GM23338 (cell line): ENCODE measurements at regions not wholly inside any gene's neighbourhood (a gene's known extent, or its start where the extent isn't known, plus 50 kb on each side); places are given as distances from the start of the nearest gene placed in this dataset.
A peak's percentile ranks its signal among the peaks of the same experiment; 100 is the strongest.

Source experiments
- ATAC-seq: fragments of 200-7000 bp; cut with Tn5 transposase; 3 replicates; pipeline ENCODE4 v1.9.1; 2020
- DNase-seq: peaks from one replicate; pipeline ENCODE4 v3.0.0-alpha.2; 2015; ENCODE audit warnings: low spot score
- H2AFZ ChIP-seq: fragments of 200-600 bp; sonication (generic); 2 replicates; pipeline ENCODE4 v1.8.0; 2016; ENCODE audit warnings: antibody characterized with exemption, mild to moderate bottlenecking, moderate library complexity
- H3F3A ChIP-seq: fragments of 200-600 bp; sonication (generic); replicated peaks from 2 replicates; pipeline ENCODE4 v1.8.0; 2017; ENCODE audit warnings: antibody characterized with exemption, mixed run types, low read depth
- H3K27ac ChIP-seq: fragments of 200-600 bp; sonication (generic); 2 replicates; pipeline ENCODE4 v1.6.1; 2016; ENCODE audit warnings: low read depth
- H3K27me3 ChIP-seq: fragments of 200-600 bp; sonication (generic); 2 replicates; pipeline ENCODE4 v1.8.0; 2016; ENCODE audit warnings: mild to moderate bottlenecking, mixed run types, moderate library complexity; ENCODE audit not compliant: insufficient read depth
- H3K36me3 ChIP-seq: fragments of 200-600 bp; sonication (generic); 2 replicates; pipeline ENCODE4 v1.8.0; 2016; ENCODE audit warnings: mild to moderate bottlenecking; ENCODE audit not compliant: insufficient read depth
- H3K4me1 ChIP-seq: fragments of 200-600 bp; sonication (generic); 2 replicates; pipeline ENCODE4 v1.8.0; 2016; ENCODE audit warnings: mild to moderate bottlenecking, moderate library complexity; ENCODE audit not compliant: insufficient read depth
- H3K4me2 ChIP-seq: fragments of 200-600 bp; sonication (generic); 2 replicates; pipeline ENCODE4 v1.7.1; 2017; ENCODE audit warnings: mixed run types
- H3K4me3 ChIP-seq: fragments of 200-600 bp; sonication (generic); 2 replicates; pipeline ENCODE4 v1.6.1; 2016; ENCODE audit warnings: mixed run types
- H3K79me2 ChIP-seq: fragments of 200-600 bp; sonication (generic); replicated peaks from 2 replicates; pipeline ENCODE4 v1.8.0; 2017; ENCODE audit warnings: mild to moderate bottlenecking; ENCODE audit not compliant: insufficient read depth
- H3K9me2 ChIP-seq: fragments of 200-600 bp; sonication (generic); 2 replicates; pipeline ENCODE4 v1.8.0; 2017; ENCODE audit not compliant: insufficient read depth
- H4K20me1 ChIP-seq: fragments of 200-600 bp; sonication (generic); replicated peaks from 2 replicates; pipeline ENCODE4 v1.8.0; 2017; ENCODE audit warnings: mild to moderate bottlenecking; ENCODE audit not compliant: insufficient read depth
- H3K27ac Mint-ChIP-seq: 2 replicates; pipeline ENCODE4 v1.8.0; 2020; ENCODE audit warnings: inconsistent platforms, mild to moderate bottlenecking, moderate library complexity, mixed read lengths
- H3K27me3 Mint-ChIP-seq: 3 replicates; pipeline ENCODE4 v1.8.0; 2022; ENCODE audit warnings: low read depth, mild to moderate bottlenecking, moderate library complexity, mixed read lengths, inconsistent platforms; ENCODE audit not compliant: insufficient read depth, poor library complexity
- H3K36me3 Mint-ChIP-seq: 3 replicates; pipeline ENCODE4 v1.8.0; 2021; ENCODE audit warnings: low read depth, mild to moderate bottlenecking, inconsistent platforms, moderate library complexity, mixed read lengths
- H3K4me1 Mint-ChIP-seq: 3 replicates; pipeline ENCODE4 v1.8.0; 2020; ENCODE audit warnings: mild to moderate bottlenecking, inconsistent platforms, mixed read lengths
- H3K4me3 Mint-ChIP-seq: 3 replicates; pipeline ENCODE4 v1.8.0; 2021; ENCODE audit warnings: moderate library complexity, mild to moderate bottlenecking, inconsistent platforms, mixed read lengths
- H3K9me3 Mint-ChIP-seq: 3 replicates; pipeline ENCODE4 v1.8.0; 2020; ENCODE audit warnings: moderate library complexity, mild to moderate bottlenecking, inconsistent platforms, mixed read lengths
- CREB1 ChIP-seq: fragments of 250-450 bp; sonication (Bioruptor Pico); IDR thresholded peaks from 2 replicates; pipeline ENCODE4 v1.5.0; 2020; ENCODE audit warnings: low read depth, mild to moderate bottlenecking, moderate library complexity
- ETS1 ChIP-seq: IDR thresholded peaks from 2 replicates; pipeline ENCODE4 v1.6.1; 2016; ENCODE audit warnings: antibody characterized with exemption
- EZH2 ChIP-seq: fragments of 200-600 bp; sonication (generic); IDR thresholded peaks from one replicate; pipeline ENCODE4 v1.8.0; 2017; ENCODE audit warnings: antibody characterized with exemption, mild to moderate bottlenecking, low read depth; ENCODE audit not compliant: unreplicated experiment
- JUNB ChIP-seq: IDR thresholded peaks from one replicate; pipeline ENCODE4 v1.6.1; 2016; ENCODE audit warnings: antibody characterized with exemption; ENCODE audit not compliant: unreplicated experiment
- NANOG ChIP-seq: IDR thresholded peaks from 2 replicates; pipeline ENCODE4 v1.6.1; 2016; ENCODE audit warnings: antibody characterized with exemption, borderline replicate concordance
- POLR2AphosphoS5 ChIP-seq: IDR thresholded peaks from 2 replicates; pipeline ENCODE4 v1.6.1; 2016; ENCODE audit warnings: antibody characterized with exemption, low read depth
- STAT1 ChIP-seq: IDR thresholded peaks from one replicate; pipeline ENCODE4 v1.6.1; 2016; ENCODE audit warnings: antibody characterized with exemption; ENCODE audit not compliant: unreplicated experiment
- ZNF114 ChIP-seq: fragments of 250-450 bp; sonication (Bioruptor Pico); IDR thresholded peaks from 2 replicates; pipeline ENCODE4 v1.5.0; 2020; ENCODE audit warnings: mild to moderate bottlenecking, moderate library complexity
- ZNF331 ChIP-seq: fragments of 250-450 bp; sonication (Bioruptor Pico); IDR thresholded peaks from 2 replicates; pipeline ENCODE4 v1.5.0; 2020; ENCODE audit warnings: low read depth, mild to moderate bottlenecking, moderate library complexity
- ZNF462 ChIP-seq: fragments of 250-450 bp; sonication (Bioruptor Pico); IDR thresholded peaks from 2 replicates; pipeline ENCODE4 v1.5.0; 2020; ENCODE audit warnings: mild to moderate bottlenecking, moderate library complexity
- TF ChIP-seq, protein P1 (sequence below): IDR thresholded peaks from one replicate; pipeline ENCODE4 v1.6.1; 2018; ENCODE audit warnings: antibody characterized with exemption; ENCODE audit not compliant: unreplicated experiment

- peak; percentile 77 for TF ChIP-seq ZNF462
- TF ChIP-seq ETS1 = no peak
- no peak for TF ChIP-seq EZH2
- no peak for TF ChIP-seq CREB1
- TF ChIP-seq ZNF114 (CRISPR knock-in tag) = peak; percentile 60; the same call in 1 of the 2 replicates
Measured at GRCh38 chr3:28081533-28081947, 159.9 kb upstream of the CMC1 start (continued).

DNA sequence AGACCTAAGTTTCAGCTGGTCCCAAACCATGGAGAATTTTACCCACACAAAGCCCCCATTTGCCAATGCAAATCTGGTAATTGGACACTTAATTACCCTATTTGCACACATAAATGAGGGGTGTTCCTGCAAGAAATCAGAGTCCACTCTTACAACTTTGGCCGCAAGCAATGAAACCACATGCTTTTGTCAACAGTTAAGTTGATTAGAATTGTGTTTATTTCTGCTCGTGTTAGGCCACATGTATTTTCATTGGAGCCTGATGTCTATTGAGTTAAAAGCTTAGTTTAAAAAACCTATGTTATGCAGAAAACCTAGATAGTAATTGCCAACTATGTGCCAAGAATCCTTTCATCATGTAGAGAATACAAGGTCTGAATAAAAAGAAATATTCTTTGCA, 153.8 kb upstream of the CMC1 start:
- no peaks in the 10 kb centered on the region for H3K36me3 ChIP-seq
- H2AFZ ChIP-seq = no peak overlapping the region
- H3K4me1 Mint-ChIP-seq = peaks cover 3% of the 10 kb centered on the region
- peaks cover under 1% of the 10 kb centered on the region; the same call in 1 of the 3 replicates for H3K36me3 Mint-ChIP-seq
- H3K9me2 ChIP-seq = no peaks in the 10 kb centered on the region
- no peak overlapping the region for H3K4me2 ChIP-seq
- no peak overlapping the region for H3K4me3 Mint-ChIP-seq
- H3K79me2 ChIP-seq = no peaks in the 10 kb centered on the region
- H3K4me1 ChIP-seq = peaks cover 10% of the 10 kb centered on the region
- ATAC-seq (no peak), DNase-seq (no peak)
- peaks cover 8% of the 10 kb centered on the region for H3K9me3 Mint-ChIP-seq
- no peaks in the 10 kb centered on the region for H3K27me3 ChIP-seq
- no peak overlapping the region for H3K4me3 ChIP-seq
- H3K27me3 Mint-ChIP-seq = peaks cover under 1% of the 10 kb centered on the region
- no peak overlapping the region for H3K27ac Mint-ChIP-seq
- H4K20me1 ChIP-seq = no peaks in the 10 kb centered on the region
- H3K27ac ChIP-seq = no peak overlapping the region
- no peaks in the 10 kb centered on the region for H3F3A ChIP-seq
- TF ChIP-seq ZNF331 (CRISPR knock-in tag) = no peak
- TF ChIP-seq EZH2 = no peak
- no peak for TF ChIP-seq STAT1
- no peak for TF ChIP-seq POLR2AphosphoS5
- no peak for TF ChIP-seq JUNB
- TF ChIP-seq, protein P1, sequence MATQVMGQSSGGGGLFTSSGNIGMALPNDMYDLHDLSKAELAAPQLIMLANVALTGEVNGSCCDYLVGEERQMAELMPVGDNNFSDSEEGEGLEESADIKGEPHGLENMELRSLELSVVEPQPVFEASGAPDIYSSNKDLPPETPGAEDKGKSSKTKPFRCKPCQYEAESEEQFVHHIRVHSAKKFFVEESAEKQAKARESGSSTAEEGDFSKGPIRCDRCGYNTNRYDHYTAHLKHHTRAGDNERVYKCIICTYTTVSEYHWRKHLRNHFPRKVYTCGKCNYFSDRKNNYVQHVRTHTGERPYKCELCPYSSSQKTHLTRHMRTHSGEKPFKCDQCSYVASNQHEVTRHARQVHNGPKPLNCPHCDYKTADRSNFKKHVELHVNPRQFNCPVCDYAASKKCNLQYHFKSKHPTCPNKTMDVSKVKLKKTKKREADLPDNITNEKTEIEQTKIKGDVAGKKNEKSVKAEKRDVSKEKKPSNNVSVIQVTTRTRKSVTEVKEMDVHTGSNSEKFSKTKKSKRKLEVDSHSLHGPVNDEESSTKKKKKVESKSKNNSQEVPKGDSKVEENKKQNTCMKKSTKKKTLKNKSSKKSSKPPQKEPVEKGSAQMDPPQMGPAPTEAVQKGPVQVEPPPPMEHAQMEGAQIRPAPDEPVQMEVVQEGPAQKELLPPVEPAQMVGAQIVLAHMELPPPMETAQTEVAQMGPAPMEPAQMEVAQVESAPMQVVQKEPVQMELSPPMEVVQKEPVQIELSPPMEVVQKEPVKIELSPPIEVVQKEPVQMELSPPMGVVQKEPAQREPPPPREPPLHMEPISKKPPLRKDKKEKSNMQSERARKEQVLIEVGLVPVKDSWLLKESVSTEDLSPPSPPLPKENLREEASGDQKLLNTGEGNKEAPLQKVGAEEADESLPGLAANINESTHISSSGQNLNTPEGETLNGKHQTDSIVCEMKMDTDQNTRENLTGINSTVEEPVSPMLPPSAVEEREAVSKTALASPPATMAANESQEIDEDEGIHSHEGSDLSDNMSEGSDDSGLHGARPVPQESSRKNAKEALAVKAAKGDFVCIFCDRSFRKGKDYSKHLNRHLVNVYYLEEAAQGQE = no peak
- TF ChIP-seq NANOG = no peak
